ENCODE measurements at regions not wholly inside any gene's neighbourhood (a gene's known extent, or its start where the extent isn't known, plus 50 kb on each side); places are given as distances from the start of the nearest gene placed in this dataset.
"Not testable (repeated sequence)": the region's sequence is repeated elsewhere in the genome, so short reads cannot be mapped to it uniquely, and the experiment has no call there.

- DNase-seq (ENCODE audit: low read depth in 2 of 2) = no peak
Observed at GRCh38 chr7:47089461-47089860, 492.4 kb downstream of the TNS3 start.

GRCh38 chr7:47089068-47089417 is 492.9 kb downstream of the TNS3 start:
- DNase-seq (ENCODE audit: low read depth in 2 of 2) = no peak

DNA sequence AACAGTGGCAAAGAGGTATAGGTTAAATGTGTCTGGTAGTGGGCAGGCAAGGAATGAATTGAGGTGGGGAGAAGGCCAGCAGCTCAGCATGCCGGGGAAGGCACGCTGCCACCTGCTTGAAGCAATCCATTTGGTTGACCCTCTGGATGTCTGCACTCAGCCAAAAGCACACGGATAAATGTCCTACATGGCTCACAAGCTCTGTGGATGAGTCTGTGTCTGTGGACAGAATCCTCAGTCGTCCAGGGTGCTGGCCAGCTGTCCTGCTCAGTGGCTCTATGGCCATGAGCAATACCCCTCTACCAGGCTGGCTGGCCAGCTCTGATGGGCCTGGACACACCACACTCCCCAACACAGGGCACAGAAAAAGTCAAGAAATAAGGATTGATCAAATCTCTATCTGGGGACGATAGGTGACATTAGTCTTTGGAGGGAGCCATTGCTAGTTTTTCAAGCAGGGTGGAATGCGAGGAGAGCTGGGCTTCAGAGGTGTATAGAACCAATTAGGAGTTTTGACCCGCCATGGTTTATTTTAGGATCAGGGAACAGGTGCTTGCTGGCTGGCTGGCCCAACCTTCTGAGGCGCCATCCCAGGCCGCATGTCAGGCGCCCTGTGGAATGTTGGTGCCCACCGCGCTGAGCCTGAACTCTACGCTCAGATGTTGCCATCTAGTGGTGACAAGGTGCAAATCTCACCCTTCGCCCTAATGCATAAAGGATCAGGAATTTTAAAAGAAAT is 493.4 kb downstream of the TNS3 start:
- peak in 1 of 2 donors; percentile 3 for DNase-seq (ENCODE audit: low read depth in 2 of 2)

- no peak for DNase-seq (ENCODE audit: low read depth in 2 of 2)
Observed at GRCh38 chr7:47087866-47088265, 494.0 kb downstream of the TNS3 start.

GRCh38 chr7:47085491-47086275 is 496.2 kb downstream of the TNS3 start:
- DNase-seq (ENCODE audit: low read depth in 2 of 2) = no peak

GRCh38 chr7:47083476-47084250 is 498.2 kb downstream of the TNS3 start:
- no peak for DNase-seq (ENCODE audit: low read depth in 2 of 2)

DNA sequence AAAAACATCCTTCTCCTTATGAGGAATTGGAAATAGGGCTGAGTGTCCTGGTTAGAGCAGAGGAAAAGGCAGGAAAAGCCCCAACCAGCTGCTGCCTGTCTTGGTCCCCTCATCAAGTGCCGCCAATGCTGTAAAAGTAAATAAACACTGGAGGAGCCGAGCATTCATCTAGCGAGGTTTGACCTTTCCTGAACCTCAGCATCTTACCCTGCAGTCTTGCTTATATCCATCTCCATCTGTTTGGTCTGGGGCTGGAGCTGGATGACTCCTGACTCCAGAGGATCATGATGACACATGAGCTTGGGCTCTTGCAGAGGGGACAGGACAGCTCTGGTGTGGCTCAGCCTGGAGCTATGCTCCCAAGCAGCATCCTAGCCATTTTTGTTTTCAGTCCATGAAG is 501.1 kb downstream of the TNS3 start:
- DNase-seq (ENCODE audit: low read depth in 2 of 2) = no peak

- no peak for DNase-seq (ENCODE audit: low read depth in 2 of 2)
Observed at GRCh38 chr7:47078241-47078640, 503.7 kb downstream of the TNS3 start.

- DNase-seq (ENCODE audit: low read depth in 2 of 2) = no peak
Observed at GRCh38 chr7:47074702-47075153, 507.2 kb downstream of the TNS3 start.

- DNase-seq (ENCODE audit: low read depth in 2 of 2) = no peak
Observed at GRCh38 chr7:47073284-47073683, 508.6 kb downstream of the TNS3 start.

DNA sequence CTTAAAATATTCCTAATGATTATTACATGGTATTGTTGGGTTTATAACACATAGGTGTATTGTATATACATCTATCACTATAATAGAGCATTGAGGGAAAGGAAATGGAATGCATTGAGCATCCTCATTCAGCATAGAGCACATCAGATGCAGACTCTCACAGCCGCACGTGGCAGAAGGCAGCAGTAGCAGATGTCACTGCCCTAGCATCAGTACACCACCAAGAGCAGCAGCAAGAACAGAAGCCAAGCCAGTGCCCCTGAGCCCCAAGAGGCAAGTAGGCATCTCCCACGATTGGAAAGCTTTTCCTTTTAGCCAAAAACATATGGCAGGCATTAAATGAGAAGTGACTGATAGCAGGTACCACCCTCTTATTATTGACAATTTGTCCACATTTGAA is 510.0 kb downstream of the TNS3 start:
- DNase-seq (ENCODE audit: low read depth in 2 of 2) = no peak

DNA sequence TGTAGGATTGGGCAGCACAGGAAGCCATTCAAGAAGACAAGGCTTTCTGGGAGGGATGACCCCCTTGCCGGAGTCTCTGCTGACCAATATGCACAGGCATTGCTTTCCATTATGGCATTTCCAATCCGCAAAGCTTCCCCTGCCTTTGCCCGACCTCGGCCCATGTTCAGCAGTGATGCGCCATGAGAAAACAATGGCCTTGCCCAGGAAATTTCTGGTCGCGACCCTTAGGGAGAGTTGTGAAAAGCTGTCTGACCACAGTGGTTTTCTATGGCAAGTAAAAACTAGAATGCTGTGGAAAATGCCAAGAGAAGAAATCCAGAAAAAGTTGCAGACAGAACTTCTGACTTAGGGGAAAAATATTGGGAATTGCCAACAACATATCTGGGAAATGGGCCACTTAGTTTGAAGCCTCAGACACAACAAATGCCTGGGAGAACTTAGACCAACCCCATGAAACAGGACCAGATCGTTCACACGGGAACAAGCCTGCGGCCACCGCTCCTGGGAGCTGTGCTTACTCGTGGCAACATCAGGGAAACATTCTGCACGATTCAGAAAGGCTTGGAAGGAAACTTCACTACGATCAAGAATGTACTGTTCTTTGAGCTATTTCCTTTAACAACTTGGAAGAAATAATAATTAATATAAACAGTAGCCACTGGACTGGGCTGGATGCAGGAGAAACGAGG is 512.4 kb downstream of the TNS3 start:
- DNase-seq (ENCODE audit: low read depth in 2 of 2) = no peak

- no peak for DNase-seq (ENCODE audit: low read depth in 2 of 2)
Observed at GRCh38 chr7:47066976-47067614, 514.8 kb downstream of the TNS3 start.

GRCh38 chr7:47056731-47057130 is 525.2 kb downstream of the TNS3 start:
- no peak for DNase-seq (ENCODE audit: low read depth in 2 of 2)

DNA sequence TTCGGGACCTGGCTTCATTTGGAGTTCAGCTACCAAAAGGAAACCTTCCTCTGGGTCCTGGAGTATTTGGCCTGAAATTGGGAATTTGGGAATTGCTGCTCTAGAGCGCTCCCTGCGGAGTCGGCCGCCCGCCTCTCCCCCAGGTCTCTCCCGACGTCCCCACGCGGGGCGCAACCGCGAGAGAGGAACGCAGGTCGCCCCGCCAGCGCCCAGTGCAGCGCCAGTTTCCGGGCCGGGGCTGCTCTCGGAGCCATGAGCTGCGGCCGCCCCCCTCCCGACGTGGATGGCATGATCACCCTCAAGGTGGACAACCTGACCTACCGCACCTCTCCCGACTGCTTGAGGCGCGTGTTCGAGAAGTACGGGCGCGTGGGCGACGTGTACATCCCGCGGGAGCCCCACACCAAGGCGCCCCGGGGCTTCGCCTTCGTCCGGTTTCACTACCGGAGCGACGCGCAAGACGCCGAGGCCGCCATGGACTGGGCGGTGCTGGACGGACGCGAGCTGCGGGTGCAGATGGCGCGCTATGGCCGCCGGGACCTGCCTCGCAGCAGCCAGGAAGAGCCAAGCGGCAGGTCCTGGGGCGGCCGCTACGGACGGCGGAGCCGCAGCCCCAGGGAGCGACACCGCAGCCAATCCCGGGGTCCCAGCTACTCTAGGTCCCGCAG is 529.2 kb downstream of the TNS3 start:
- not testable (repeated sequence) for DNase-seq (ENCODE audit: low read depth in 2 of 2)

DNA sequence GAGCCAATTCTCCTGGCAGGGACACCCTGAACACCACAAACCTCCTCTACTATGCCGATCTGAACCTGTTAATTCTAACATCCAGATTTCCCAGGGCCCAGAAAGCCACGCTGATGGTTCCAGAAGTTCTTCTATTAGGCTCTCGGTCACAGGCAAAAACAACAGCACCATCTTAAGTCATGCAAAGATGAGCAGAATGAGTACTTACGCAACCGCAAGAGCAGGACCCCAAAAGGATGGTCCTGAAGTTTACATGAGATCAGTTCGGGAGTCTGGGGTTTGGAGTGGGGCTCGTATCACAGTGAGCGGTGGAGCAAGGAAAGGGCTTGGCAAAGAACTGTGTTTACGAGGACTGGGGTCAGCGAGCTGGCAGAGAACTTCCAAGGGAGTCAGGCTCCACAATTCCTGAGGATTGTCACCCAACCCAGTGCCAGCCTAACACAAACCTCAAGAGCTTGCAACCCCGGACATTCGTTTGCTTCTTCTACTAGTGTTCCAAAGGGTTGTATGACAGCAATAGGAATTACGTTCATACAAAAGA is 532.6 kb downstream of the TNS3 start:
- no peak for DNase-seq (ENCODE audit: low read depth in 2 of 2)

DNA sequence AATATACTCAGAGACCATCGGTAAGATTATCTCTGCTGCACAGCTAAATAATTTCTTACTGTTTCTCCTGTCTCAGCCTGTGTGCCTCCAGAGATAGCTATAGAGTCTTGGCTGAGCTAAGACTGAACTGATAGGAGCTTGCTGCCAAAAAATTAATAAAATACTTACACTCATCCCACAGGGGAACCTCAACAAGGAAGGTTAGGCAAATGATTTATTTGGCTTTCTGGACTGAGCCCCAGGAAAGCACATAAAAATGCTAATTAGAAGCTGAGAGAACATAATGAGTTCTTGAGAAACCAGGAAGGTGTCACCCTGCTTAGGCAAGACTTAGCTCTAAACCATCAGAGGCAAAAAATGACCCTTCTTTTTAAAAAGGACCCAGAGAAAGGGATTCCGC is 534.5 kb downstream of the TNS3 start:
- no peak for DNase-seq (ENCODE audit: low read depth in 2 of 2)

DNA sequence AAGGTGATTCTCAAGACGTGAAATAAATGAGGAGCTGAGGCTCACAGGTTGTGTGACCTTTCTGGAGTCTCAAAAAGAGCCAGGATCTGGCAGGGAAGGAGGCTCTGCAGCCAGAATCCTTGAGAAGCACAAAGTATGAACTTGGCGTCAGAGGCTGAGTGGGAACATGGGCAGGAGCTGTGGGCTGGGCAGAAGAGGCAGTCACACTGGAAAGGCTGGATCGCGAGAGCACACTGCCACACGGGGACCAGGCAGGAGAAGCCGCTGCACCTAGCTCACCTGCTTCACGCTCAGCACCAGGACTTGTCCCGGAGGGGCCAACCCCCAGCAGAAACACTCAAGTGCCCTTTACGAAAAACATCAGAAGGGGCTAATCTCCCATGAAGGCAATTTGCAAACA is 535.0 kb downstream of the TNS3 start:
- no peak for DNase-seq (ENCODE audit: low read depth in 2 of 2)

- no peak for DNase-seq (ENCODE audit: low read depth in 2 of 2)
Observed at GRCh38 chr7:47045207-47046051, 536.5 kb downstream of the TNS3 start.

DNA sequence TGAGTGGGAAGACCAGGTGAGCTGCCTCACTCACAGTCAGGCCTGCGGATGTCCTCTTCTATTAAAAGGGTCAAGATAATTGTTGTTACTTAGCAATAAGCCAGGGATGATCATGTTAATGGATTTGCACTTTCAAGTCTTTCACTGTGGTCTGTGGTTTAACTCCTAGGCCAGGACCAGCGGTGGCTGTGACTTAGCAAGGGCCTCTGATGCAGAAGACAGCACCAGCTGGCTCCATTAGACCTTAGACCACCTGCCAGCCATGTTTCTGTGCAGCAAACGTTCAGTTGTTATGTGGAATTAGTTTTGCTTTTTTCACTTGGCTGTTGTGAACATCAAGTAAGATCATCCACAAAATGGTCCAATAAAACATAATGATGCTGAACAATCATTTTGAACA is 537.3 kb downstream of the TNS3 start:
- DNase-seq (ENCODE audit: low read depth in 2 of 2) = no peak

Data from stimulated activated CD8-positive, alpha-beta memory T cell treated with anti-CD3 and anti-CD28 coated beads, Interleukin-2, amount 100 ng/mL, for 48 hours (primary cell).